C4-2B (cell line): ENCODE measurements at regions not wholly inside any gene's neighbourhood (a gene's known extent, or its start where the extent isn't known, plus 50 kb on each side); places are given as distances from the start of the nearest gene placed in this dataset.

Experiments
- H3K27ac ChIP-seq: fragments of 450-650 bp; 2 replicates; pipeline ENCODE4 v1.5.1; 2017
- ZFX ChIP-seq: fragments of 450-650 bp; IDR thresholded peaks from 2 replicates; pipeline ENCODE4 v1.6.1; 2017
- TF ChIP-seq, protein P1 (sequence below): fragments of 450-650 bp; conservative IDR thresholded peaks from 2 replicates; pipeline ENCODE4 v1.5.1; 2017; ENCODE audit warnings: mild to moderate bottlenecking

DNA sequence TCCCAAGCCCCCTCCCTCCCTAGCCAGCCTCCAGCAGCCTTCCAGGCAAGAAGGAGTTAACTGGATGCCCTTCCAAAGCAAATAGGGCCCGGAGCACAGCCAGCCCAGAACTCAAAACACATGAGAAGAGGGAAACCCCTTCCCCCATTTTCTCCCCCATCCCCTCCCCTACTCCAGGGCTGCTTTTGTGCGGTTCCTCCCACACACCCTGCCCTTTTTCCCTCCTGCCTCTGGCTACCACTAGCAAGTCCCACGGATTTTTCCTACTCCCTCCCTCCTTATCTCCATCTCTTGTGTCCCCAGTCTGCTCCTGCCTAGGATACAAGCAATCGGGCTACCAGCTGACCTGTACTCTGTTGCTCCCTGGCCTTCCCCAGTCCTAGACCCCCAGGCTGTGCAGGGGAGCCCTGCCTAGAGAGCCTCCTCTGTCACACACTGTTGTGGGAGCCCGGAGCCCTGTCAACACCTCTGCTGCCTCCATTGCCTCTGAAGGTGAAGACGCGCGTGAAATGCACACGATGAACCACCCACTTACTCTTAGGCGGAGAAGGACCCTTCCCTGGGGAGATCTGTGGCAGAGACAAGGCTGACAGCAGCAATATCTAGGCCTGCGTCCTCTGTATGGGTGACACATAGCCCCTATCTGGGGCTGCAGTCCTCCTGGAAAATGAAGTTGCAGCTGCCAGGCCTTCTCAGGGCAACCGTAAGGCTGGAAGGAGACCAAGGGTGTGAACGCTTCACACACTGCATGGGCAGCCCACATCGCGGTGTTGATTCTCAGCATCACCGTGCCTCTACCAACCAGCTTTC is 282.8 kb downstream of the MN1 start:
- H3K27ac ChIP-seq: no peak overlapping the region
- TF ChIP-seq ZFX: no peak
- TF ChIP-seq, protein P1, sequence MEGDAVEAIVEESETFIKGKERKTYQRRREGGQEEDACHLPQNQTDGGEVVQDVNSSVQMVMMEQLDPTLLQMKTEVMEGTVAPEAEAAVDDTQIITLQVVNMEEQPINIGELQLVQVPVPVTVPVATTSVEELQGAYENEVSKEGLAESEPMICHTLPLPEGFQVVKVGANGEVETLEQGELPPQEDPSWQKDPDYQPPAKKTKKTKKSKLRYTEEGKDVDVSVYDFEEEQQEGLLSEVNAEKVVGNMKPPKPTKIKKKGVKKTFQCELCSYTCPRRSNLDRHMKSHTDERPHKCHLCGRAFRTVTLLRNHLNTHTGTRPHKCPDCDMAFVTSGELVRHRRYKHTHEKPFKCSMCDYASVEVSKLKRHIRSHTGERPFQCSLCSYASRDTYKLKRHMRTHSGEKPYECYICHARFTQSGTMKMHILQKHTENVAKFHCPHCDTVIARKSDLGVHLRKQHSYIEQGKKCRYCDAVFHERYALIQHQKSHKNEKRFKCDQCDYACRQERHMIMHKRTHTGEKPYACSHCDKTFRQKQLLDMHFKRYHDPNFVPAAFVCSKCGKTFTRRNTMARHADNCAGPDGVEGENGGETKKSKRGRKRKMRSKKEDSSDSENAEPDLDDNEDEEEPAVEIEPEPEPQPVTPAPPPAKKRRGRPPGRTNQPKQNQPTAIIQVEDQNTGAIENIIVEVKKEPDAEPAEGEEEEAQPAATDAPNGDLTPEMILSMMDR: no peak

DNA sequence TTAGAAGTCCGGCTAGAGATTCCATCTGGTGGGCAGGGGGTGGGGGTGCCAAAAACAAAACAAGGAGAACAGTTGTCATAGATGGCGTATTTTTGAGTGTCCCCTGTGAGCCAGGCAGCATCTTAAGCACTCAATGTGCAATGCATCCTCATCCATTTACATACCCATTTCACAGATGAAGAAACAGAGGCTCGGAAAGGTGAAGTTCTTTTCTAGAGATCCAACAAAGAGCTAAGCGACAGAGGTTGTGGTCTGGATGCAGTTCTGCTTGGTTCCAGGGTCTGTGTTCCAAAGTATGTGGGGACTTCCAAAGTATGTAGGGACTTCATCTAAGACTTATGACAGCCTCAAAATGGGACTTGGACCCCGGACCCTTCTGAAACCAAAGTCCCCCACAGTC is 277.8 kb downstream of the MN1 start:
- TF ChIP-seq ZFX: no peak
- TF ChIP-seq, protein P1: no peak

DNA sequence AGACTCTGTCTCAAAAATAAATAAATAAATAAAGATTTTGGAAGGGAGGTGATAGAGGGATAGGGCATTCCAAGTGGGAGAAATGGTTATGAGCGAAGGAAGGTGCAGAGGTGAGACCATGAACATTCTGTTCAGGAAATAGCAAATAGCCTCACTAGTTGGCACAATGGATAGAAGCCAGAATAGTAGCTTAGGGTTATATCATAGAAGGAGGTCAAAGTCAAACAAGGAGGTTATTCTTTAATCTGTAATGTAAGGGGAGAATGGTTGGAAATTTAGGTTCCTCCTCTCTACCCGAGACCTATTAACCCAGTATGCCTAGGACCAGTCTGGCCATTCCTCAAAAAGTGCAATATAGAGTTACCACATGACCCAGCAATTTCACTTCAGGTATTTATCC is 275.8 kb downstream of the MN1 start:
- TF ChIP-seq, protein P1: no peak
- no peak for TF ChIP-seq ZFX
- H3K27ac ChIP-seq: no peak overlapping the region

More for the DNA sequence above, 277.8 kb downstream of the MN1 start:
- H3K27ac ChIP-seq: no peak overlapping the region

- TF ChIP-seq ZFX: no peak
- TF ChIP-seq, protein P1: no peak
- no peak overlapping the region for H3K27ac ChIP-seq
Measured at GRCh38 chr22:27526901-27527300, 274.7 kb downstream of the MN1 start.

GRCh38 chr22:27531782-27532530 is 269.6 kb downstream of the MN1 start:
- H3K27ac ChIP-seq: no peak overlapping the region
- TF ChIP-seq, protein P1: no peak
- no peak for TF ChIP-seq ZFX

DNA sequence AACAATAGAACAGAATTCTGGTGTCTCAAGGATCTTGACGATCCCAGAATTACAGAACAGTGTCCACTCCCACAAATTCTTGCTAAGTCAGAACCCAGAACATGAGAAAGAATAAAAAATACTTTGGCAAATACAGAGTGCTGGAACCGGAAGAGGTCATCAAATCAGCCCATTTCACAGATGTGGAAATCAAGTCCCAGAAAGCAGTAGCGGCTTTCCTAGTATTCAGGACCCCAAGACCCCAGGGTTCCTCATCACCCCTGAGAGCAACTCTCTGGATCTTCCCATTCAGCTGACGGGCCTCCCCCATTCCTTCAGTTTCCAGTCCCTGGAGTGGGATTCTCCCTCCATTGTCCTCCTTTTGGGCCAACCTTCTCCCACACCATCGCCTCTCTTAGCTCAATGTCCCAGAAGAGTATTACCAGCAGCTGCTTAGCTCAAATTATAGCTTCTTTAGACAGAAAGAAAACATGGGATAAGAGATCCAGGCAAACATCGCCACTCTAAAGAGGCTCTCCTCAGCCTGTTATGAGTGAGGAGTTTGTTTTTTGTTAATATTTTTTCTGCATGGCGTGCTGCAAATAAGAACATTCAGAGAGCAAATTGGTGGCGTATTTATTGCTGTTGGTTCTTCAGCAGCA is 268.3 kb downstream of the MN1 start:
- TF ChIP-seq, protein P1: no peak
- TF ChIP-seq ZFX: no peak
- no peak overlapping the region for H3K27ac ChIP-seq

DNA sequence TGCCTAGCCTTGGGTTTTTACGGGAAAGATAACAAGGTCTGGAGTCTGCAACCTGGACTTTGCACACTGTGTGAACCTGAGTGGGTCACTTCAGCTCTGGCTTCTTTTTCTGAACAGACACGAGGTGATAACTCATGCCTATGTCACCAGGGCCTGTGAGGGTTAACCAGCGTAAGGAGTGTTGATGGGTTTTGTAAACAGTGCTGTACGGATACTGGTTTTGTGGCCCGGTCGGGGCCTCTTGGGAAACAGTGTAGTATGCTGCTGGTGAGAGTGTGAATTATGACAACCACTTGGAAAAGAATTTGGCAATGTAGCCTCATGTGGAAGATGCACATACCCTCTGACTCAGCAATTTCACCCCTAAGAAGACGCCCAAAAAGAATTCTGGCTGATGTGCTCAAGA is 266.8 kb downstream of the MN1 start:
- no peak overlapping the region for H3K27ac ChIP-seq
- no peak for TF ChIP-seq ZFX
- TF ChIP-seq, protein P1: no peak
